Spleen (tissue), 11 donors: ENCODE measurements at regions not wholly inside any gene's neighbourhood (a gene's known extent, or its start where the extent isn't known, plus 50 kb on each side); places are given as distances from the start of the nearest gene placed in this dataset.
"Not testable (repeated sequence)": the region's sequence is repeated elsewhere in the genome, so short reads cannot be mapped to it uniquely, and the experiment has no call there.

Source experiments
- DNase-seq: peaks from one replicate; pipeline ENCODE4 v3.0.0-alpha.2; 2020
- H3K27ac ChIP-seq, 8 donors: fragments of 200-600 bp; sonication (generic) in 7 of 8; 1 replicate in 4 of 8; 2 replicates in 4 of 8; pipeline versions ENCODE4 v1.5.0 to v1.8.0; 2016 to 2021; ENCODE audit warnings: inconsistent platforms in 4 of 8, mild to moderate bottlenecking in 4 of 8, moderate library complexity in 1 of 8
- H3K27me3 ChIP-seq, 7 donors: fragments of 200-600 bp; sonication (generic) in 6 of 7; replicated peaks in 1 of 7; 1 replicate in 4 of 7; 2 replicates in 3 of 7; pipeline versions ENCODE4 v1.5.0 to v1.8.0; 2016 to 2021; ENCODE audit warnings: inconsistent platforms in 3 of 7, mild to moderate bottlenecking in 1 of 7
- H3K36me3 ChIP-seq, 6 donors: fragments of 200-600 bp; sonication (generic) in 5 of 6; 1 replicate in 4 of 6; 2 replicates in 2 of 6; pipeline versions ENCODE4 v1.5.0 to v1.8.0; 2016 to 2021; ENCODE audit warnings: inconsistent platforms in 2 of 6
- H3K4me1 ChIP-seq, 6 donors: fragments of 200-600 bp; sonication (generic) in 5 of 6; 1 replicate in 3 of 6; 2 replicates in 3 of 6; pipeline versions ENCODE4 v1.5.0 to v1.8.0; 2016 to 2021; ENCODE audit warnings: inconsistent platforms in 3 of 6
- H3K4me3 ChIP-seq, 8 donors: fragments of 200-600 bp; sonication (generic) in 7 of 8; 1 replicate in 4 of 8; 2 replicates in 4 of 8; pipeline versions ENCODE4 v1.5.0 to v1.8.0; 2016 to 2021; ENCODE audit warnings: inconsistent platforms in 4 of 8, mild to moderate bottlenecking in 4 of 8, moderate library complexity in 2 of 8
- H3K9me3 ChIP-seq, 8 donors: fragments of 200-600 bp; sonication (generic) in 7 of 8; 1 replicate in 4 of 8; 2 replicates in 4 of 8; pipeline versions ENCODE4 v1.5.0 to v1.8.0; 2016 to 2021; ENCODE audit warnings: inconsistent platforms in 4 of 8
- POLR2A ChIP-seq, 3 donors: fragments of 450-650 bp; IDR thresholded peaks; one replicate each; pipeline ENCODE4 v1.5.1; 2017; ENCODE audit warnings: antibody characterized with exemption in 3 of 3, mild to moderate bottlenecking in 1 of 3
- POLR2AphosphoS5 ChIP-seq, 3 donors: sonication (generic); formaldehyde crosslinking; IDR thresholded peaks; one replicate each; pipeline ENCODE4 v1.5.1; 2017; ENCODE audit warnings: antibody characterized with exemption in 3 of 3
- WGBS, 5 donors: extraction: QIAGEN DNeasy Blood & Tissue Kit in 3 of 5; methylation state at CpG; one replicate each; pipeline versions ENCODE4 v1.1.5 to v1.1.7; 2013 to 2018; 5-methylcytosine and 5-hydroxymethylcytosine counted together
- intact Hi-C: fragments of 100-400 bp; cut with DNase I; formaldehyde crosslinking; loops from one replicate; pipeline ENCODE4 v1.15.0; 2023; ENCODE audit warnings: low total_unique reads
- TF ChIP-seq, protein P1 (sequence below), 11 experiments: fragments of 200-600 bp in 7 of 11; fragments of 450-650 bp in 4 of 11; sonication (generic) in 4 of 11; IDR thresholded peaks in 8 of 11; conservative IDR thresholded peaks in 3 of 11; 1 replicate in 7 of 11; 2 replicates in 4 of 11; pipeline versions ENCODE4 v1.4.0 to v1.8.0; 2016 to 2021; ENCODE audit warnings: antibody characterized with exemption in 11 of 11, inconsistent platforms in 4 of 11, mild to moderate bottlenecking in 1 of 11
- donor health status: healthy with polysubstance abuse.
- donor health status: DM: no; HTN: no; CAD: no; lungs with moderate emphysema.
- donor health status: DM: no; HTN: no; CAD: no.
- donor health status: Bipolar disorder and iron deficiency.
- donor health status: healthy.
- donor health status: DM: no; HTN: no; CAD: no.
- donor health status: DM: yes; HTN: yes; CAD: no.

DNA sequence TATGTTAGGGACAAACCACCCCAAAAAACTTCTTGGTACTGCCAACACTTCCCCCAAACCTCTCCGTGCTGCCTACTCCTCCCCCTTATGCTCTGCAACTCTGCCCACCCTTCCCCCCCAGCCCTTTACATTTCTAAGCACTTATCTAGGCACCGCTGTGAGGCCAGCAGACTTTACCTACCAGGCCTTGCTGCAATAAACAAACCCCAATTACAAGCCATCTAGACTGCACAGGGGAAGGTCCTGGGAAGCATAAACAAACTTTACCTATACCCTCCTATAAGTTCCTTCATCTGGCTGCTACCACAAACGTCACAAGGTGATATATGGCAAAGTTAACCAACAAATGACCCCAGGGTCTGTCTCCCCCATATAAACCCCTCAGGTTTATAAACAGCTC, 259.4 kb upstream of the GULP1 start:
- Histone ChIP-seq H3K27ac (no peak overlapping the region), H3K36me3 (no peaks in the 10 kb centered on the region), H3K27me3 (no peaks in the 10 kb centered on the region), H3K4me1 (no peaks in the 10 kb centered on the region), H3K4me3 (no peak overlapping the region), H3K9me3 (no peaks in the 10 kb centered on the region)
- no peak for TF ChIP-seq POLR2A (IDR thresholded peaks at IDR 0.05)
- TF ChIP-seq, protein P1, sequence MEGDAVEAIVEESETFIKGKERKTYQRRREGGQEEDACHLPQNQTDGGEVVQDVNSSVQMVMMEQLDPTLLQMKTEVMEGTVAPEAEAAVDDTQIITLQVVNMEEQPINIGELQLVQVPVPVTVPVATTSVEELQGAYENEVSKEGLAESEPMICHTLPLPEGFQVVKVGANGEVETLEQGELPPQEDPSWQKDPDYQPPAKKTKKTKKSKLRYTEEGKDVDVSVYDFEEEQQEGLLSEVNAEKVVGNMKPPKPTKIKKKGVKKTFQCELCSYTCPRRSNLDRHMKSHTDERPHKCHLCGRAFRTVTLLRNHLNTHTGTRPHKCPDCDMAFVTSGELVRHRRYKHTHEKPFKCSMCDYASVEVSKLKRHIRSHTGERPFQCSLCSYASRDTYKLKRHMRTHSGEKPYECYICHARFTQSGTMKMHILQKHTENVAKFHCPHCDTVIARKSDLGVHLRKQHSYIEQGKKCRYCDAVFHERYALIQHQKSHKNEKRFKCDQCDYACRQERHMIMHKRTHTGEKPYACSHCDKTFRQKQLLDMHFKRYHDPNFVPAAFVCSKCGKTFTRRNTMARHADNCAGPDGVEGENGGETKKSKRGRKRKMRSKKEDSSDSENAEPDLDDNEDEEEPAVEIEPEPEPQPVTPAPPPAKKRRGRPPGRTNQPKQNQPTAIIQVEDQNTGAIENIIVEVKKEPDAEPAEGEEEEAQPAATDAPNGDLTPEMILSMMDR (IDR thresholded peaks at IDR 0.05 in 8 of 11, conservative IDR thresholded peaks at IDR 0.05 in 3 of 11): no peak
- no peak for DNase-seq
- intact Hi-C loops: no loop called here
- WGBS, 5 donors: 51 to 82% (median 62%) methylated on average over 3 of the region's 3 CpGs

DNA sequence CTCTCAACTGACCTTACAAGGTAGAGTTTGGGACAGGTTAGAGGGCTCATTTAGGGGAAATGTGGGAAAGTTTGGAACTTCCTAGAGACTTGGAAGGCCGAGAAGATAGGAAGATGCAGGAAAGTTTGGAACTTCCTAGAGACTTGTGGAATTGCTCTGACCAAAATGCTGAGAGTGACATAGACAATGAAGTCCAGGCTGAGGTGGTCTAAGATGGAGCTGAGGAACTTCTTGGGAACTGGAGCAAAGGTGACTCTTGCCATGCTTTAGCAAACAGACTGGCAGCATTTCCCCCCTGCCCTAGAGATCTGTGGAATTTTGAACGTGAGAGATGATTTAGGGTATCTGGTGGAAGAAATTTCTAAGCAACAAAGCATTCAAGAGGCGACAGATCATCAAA, 258.9 kb upstream of the GULP1 start:
- TF ChIP-seq POLR2A (IDR thresholded peaks at IDR 0.05) (no peak), POLR2AphosphoS5 (IDR thresholded peaks at IDR 0.05) (no peak)
- TF ChIP-seq, protein P1 (IDR thresholded peaks at IDR 0.05 in 8 of 11, conservative IDR thresholded peaks at IDR 0.05 in 3 of 11): no peak
- no peak overlapping the region for H3K27ac ChIP-seq
- no peaks in the 10 kb centered on the region for H3K4me1 ChIP-seq
- no peaks in the 10 kb centered on the region for H3K9me3 ChIP-seq
- intact Hi-C loops: no loop called here
- DNase-seq: no peak
- no peaks in the 10 kb centered on the region for H3K36me3 ChIP-seq
- no peak overlapping the region for H3K4me3 ChIP-seq
- WGBS, 5 donors: 50 to 61% (median 58%) methylated on average over 3 of the region's 3 CpGs
- H3K27me3 ChIP-seq: no peaks in the 10 kb centered on the region

DNA sequence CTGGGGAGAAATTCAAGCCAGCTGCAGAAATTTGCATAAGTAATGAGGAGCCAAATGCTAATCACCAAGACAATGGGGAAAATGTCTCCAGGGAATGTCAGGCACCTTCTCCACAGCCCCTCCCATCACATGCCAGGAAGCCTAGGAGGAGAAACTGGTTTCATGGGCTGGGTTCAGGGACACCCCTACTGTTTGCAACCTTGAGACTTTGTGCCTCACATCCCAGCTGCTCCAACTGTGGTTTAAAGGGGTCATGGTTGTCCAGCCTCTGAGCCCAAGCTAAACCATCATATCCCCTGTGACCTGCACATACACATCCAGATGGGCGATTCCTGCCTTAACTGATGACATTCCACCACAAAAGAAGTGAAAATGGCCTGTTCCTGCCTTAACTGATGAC, 258.4 kb upstream of the GULP1 start:
- H3K27ac ChIP-seq, H3K36me3 ChIP-seq, H3K27me3 ChIP-seq, intact Hi-C loops, H3K4me3 ChIP-seq, DNase-seq, H3K4me1 ChIP-seq, H3K9me3 ChIP-seq: not testable (repeated sequence)
- WGBS, 5 donors: 56 to 79% (median 71%) methylated on average over 1 of the region's 1 CpG

DNA sequence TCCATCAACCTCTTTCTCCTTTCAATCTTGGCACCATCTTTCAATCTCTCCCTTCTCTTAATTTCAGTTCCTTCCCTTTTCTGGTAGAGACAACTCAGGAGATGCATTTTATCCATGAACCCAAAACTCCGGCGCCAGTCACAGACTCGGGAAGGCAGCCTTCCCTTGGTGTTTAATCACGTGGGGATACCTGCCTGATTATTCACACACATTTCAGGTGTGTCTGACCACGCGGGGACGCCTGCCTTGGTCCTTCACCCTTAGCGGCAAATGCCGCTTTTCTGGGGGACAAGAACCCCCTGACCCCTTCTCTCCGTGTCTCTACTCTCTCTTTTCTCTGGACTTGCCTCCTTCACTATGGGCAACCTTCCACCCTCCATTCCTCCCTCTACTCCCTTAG, 257.6 kb upstream of the GULP1 start:
- H3K27ac ChIP-seq, intact Hi-C loops, DNase-seq, H3K36me3 ChIP-seq, H3K4me1 ChIP-seq, H3K4me3 ChIP-seq, H3K27me3 ChIP-seq, H3K9me3 ChIP-seq: not testable (repeated sequence)
- 56 to 83% (median 79%) methylated on average over 10 of the region's 10 CpGs for WGBS, 5 donors

DNA sequence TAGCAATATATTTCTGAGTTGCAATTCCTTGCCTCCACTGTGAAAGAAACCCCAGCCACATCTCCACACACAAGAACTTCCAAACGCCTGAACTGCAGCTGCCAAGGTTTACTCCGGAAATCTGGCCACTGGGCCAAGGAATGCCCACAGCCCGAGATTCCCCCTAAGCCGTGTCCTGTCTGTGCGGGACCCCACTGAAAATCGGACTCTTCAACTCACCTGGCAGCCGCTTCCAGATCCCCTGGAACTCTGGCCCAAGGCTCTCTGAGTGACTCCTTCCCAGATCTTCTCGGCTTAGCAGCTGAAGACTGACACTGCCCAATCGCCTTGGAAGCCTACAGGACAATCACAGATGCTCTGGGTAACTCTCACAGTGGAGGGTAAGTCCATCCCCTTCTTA, 256.3 kb upstream of the GULP1 start:
- H3K36me3 ChIP-seq, DNase-seq, H3K4me3 ChIP-seq, H3K27ac ChIP-seq, H3K9me3 ChIP-seq, H3K27me3 ChIP-seq, H3K4me1 ChIP-seq, intact Hi-C loops: not testable (repeated sequence)
- 78 to 95% (median 90%) methylated on average over 9 of the region's 9 CpGs for WGBS, 5 donors

DNA sequence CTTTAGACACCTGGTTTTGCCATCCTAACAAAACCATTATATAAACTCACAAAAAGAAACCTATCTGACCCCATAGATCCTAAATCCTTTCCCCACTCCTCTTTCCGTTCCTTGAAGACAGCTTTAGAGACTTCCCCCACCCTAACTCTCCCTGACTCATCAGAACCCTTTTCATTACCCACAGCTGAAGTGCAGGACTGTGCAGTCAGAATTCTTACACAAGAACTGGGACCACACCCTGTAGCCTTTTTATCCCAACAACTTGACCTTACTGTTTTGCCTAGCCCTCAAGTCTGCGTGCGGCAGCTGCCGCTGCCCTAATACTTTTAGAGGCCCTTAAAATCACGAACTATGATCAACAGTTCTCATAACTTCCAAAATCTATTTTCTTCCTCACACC, 254.9 kb upstream of the GULP1 start:
- H3K4me1 ChIP-seq, intact Hi-C loops, H3K4me3 ChIP-seq, H3K27me3 ChIP-seq, H3K9me3 ChIP-seq, H3K36me3 ChIP-seq, DNase-seq, H3K27ac ChIP-seq: not testable (repeated sequence)
- WGBS, 5 donors: 87 to 97% (median 90%) methylated on average over 5 of the region's 5 CpGs
